CD14-positive monocyte (primary cell): ENCODE measurements at regions not wholly inside any gene's neighbourhood (a gene's known extent, or its start where the extent isn't known, plus 50 kb on each side); places are given as distances from the start of the nearest gene placed in this dataset.
"Not testable (repeated sequence)": the region's sequence is repeated elsewhere in the genome, so short reads cannot be mapped to it uniquely, and the experiment has no call there.

Experiments used
- DNase-seq, 3 donors: peaks; one replicate each; pipeline ENCODE4 v3.0.0-alpha.2; 2011 to 2022
- H2AFZ ChIP-seq: 2 replicates; pipeline ENCODE4 v1.6.0; 2012; ENCODE audit warnings: mild to moderate bottlenecking, low read depth, low read length, inconsistent platforms; ENCODE audit not compliant: insufficient read depth, poor library complexity, severe bottlenecking
- H3K27ac ChIP-seq, 2 donors: 1 replicate in 1 of 2; 2 replicates in 1 of 2; pipeline ENCODE4 v1.5.1; 2012 to 2013; ENCODE audit warnings: low read length in 2 of 2, control low read depth in 1 of 2, inconsistent platforms in 1 of 2, low read depth in 1 of 2, mild to moderate bottlenecking in 1 of 2
- H3K27me3 ChIP-seq, 2 donors: one replicate each; pipeline versions ENCODE4 v1.6.0 to v1.6.1; 2011 to 2013; ENCODE audit warnings: low read length in 2 of 2; ENCODE audit not compliant: control insufficient read depth in 2 of 2, insufficient read depth in 2 of 2
- H3K36me3 ChIP-seq, 2 donors: replicated peaks in 1 of 2; 1 replicate in 1 of 2; 2 replicates in 1 of 2; pipeline versions ENCODE4 v1.5.1 to v1.6.1; 2012 to 2013; ENCODE audit warnings: low read length in 2 of 2, control low read depth in 1 of 2, inconsistent platforms in 1 of 2, mild to moderate bottlenecking in 1 of 2; ENCODE audit not compliant: insufficient read depth in 2 of 2, control insufficient read depth in 1 of 2
- H3K4me1 ChIP-seq, 2 donors: 1 replicate in 1 of 2; 2 replicates in 1 of 2; pipeline versions ENCODE4 v1.5.1 to v1.6.1; 2012 to 2013; ENCODE audit warnings: low read length in 2 of 2, control low read depth in 1 of 2, inconsistent platforms in 1 of 2, mild to moderate bottlenecking in 1 of 2, moderate library complexity in 1 of 2; ENCODE audit not compliant: insufficient read depth in 2 of 2, control insufficient read depth in 1 of 2
- H3K4me2 ChIP-seq: replicated peaks from 2 replicates; pipeline ENCODE3; 2012; ENCODE audit warnings: low read length, moderate library complexity, mild to moderate bottlenecking; ENCODE audit not compliant: poor library complexity, severe bottlenecking; ENCODE audit errors: extremely low read depth
- H3K4me3 ChIP-seq, 3 experiments: fragments of 200-600 bp in 1 of 3; sonication (generic) in 1 of 3; replicated peaks in 1 of 3; 1 replicate in 2 of 3; 2 replicates in 1 of 3; pipeline ENCODE4 v1.5.1; 2011 to 2013; ENCODE audit warnings: low read length in 3 of 3, mild to moderate bottlenecking in 3 of 3, control low read depth in 2 of 3, low read depth in 2 of 3, inconsistent platforms in 1 of 3, moderate library complexity in 1 of 3
- H3K79me2 ChIP-seq: 2 replicates; pipeline ENCODE4 v1.6.0; 2012; ENCODE audit warnings: mild to moderate bottlenecking, control low read depth, inconsistent platforms, low read length, moderate library complexity; ENCODE audit not compliant: insufficient read depth
- H3K9ac ChIP-seq: 2 replicates; pipeline ENCODE4 v1.6.0; 2017; ENCODE audit warnings: low read length, mild to moderate bottlenecking; ENCODE audit not compliant: insufficient read depth, poor library complexity, severe bottlenecking
- H3K9me3 ChIP-seq, 2 donors: replicated peaks in 1 of 2; 1 replicate in 1 of 2; 2 replicates in 1 of 2; pipeline versions ENCODE4 v1.5.1 to v1.6.1; 2012 to 2013; ENCODE audit warnings: low read length in 2 of 2, control low read depth in 1 of 2; ENCODE audit not compliant: control insufficient read depth in 1 of 2, insufficient read depth in 1 of 2
- H4K20me1 ChIP-seq: 2 replicates; pipeline ENCODE4 v1.6.0; 2012; ENCODE audit warnings: mild to moderate bottlenecking, low read length, control low read depth, moderate library complexity; ENCODE audit not compliant: insufficient read depth
- H3K27ac Mint-ChIP-seq, 7 donors: one replicate each; pipeline ENCODE4 v1.8.0; 2020; ENCODE audit warnings: mild to moderate bottlenecking in 7 of 7, mixed read lengths in 7 of 7, moderate library complexity in 6 of 7, inconsistent platforms in 2 of 7
- H3K27me3 Mint-ChIP-seq, 3 donors: one replicate each; pipeline ENCODE4 v1.8.0; 2021 to 2022; ENCODE audit warnings: low read depth in 3 of 3, mild to moderate bottlenecking in 3 of 3, mixed read lengths in 3 of 3, moderate library complexity in 3 of 3, inconsistent platforms in 1 of 3
- H3K36me3 Mint-ChIP-seq, 2 donors: one replicate each; pipeline ENCODE4 v1.8.0; 2020; ENCODE audit warnings: mixed read lengths in 2 of 2, inconsistent platforms in 1 of 2, mild to moderate bottlenecking in 1 of 2
- H3K4me1 Mint-ChIP-seq: one replicate; pipeline ENCODE4 v1.8.0; 2020; ENCODE audit warnings: mild to moderate bottlenecking, mixed read lengths
- H3K4me3 Mint-ChIP-seq, 2 donors: one replicate each; pipeline ENCODE4 v1.8.0; 2020; ENCODE audit warnings: mild to moderate bottlenecking in 2 of 2, mixed read lengths in 2 of 2, moderate library complexity in 1 of 2
- H3K9me3 Mint-ChIP-seq, 7 donors: one replicate each; pipeline ENCODE4 v1.8.0; 2020 to 2022; ENCODE audit warnings: mixed read lengths in 7 of 7, mild to moderate bottlenecking in 6 of 7, moderate library complexity in 6 of 7, inconsistent platforms in 2 of 7
- WGBS: methylation state at CpG from one replicate; pipeline ENCODE4 v1.1.5; 2013; ENCODE audit warnings: missing lambda C conversion rate; ENCODE audit not compliant: insufficient coverage; 5-methylcytosine and 5-hydroxymethylcytosine counted together
- intact Hi-C, 2 donors: fragments of 100-400 bp; cut with micrococcal nuclease; formaldehyde crosslinking; loops; one replicate each; pipeline versions ENCODE4 v1.15.0 to v1.15.1; 2023
- TF ChIP-seq, protein P1 (sequence below): fragments of 200-600 bp; IDR thresholded peaks from one replicate; pipeline ENCODE4 v1.8.0; 2022; ENCODE audit warnings: antibody characterized with exemption, mild to moderate bottlenecking

DNA sequence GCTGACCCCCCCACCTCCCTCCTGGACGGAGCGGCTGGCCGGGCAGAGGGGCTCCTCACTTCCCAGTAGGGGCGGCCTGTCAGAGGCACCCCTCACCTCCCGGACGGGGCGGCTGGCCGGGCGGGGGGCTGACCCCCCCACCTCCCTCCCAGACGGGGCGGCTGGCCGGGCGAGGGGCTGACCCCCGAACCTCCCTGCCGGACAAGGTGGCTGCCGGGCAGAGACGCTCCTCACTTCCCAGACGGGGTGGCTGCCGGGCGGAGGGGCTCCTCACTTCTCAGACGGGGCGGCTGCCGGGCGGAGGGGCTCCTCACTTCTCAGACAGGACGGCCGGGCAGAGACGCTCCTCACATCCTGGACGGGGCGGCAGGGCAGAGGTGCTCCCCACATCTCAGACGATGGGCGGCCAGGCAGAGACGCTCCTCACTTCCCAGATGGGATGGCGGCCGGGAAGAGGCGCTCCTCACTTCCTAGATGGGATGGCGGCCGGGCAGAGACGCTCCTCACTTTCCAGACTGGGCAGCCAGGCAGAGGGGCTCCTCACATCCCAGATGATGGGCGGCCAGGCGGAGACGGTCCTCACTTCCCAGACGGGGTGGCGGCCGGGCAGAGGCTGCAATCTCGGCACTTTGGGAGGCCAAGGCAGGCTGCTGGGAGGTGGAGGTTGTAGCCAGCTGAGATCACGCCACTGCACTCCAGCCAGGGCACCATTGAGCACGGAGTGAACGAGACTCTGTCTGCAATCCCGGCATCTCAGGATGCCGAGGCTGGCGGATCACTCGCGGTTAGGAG, 66.2 kb upstream of the PAPPA2 start:
- H3K4me1 Mint-ChIP-seq, H3K4me3 Mint-ChIP-seq, H3K36me3 Mint-ChIP-seq, H3K4me2 ChIP-seq, H3K27me3 ChIP-seq, H3K9ac ChIP-seq, H3K27me3 Mint-ChIP-seq, H2AFZ ChIP-seq, H3K79me2 ChIP-seq, H3K36me3 ChIP-seq, intact Hi-C loops, H3K27ac Mint-ChIP-seq, H3K4me3 ChIP-seq, DNase-seq, H3K9me3 ChIP-seq, H3K27ac ChIP-seq, H4K20me1 ChIP-seq, H3K4me1 ChIP-seq: not testable (repeated sequence)
- peaks cover 4 to 18% (median 8%) of the 10 kb centered on the region in 7 donors for H3K9me3 Mint-ChIP-seq
- WGBS = 97% methylated on average over 11 of the region's 53 CpGs

DNA sequence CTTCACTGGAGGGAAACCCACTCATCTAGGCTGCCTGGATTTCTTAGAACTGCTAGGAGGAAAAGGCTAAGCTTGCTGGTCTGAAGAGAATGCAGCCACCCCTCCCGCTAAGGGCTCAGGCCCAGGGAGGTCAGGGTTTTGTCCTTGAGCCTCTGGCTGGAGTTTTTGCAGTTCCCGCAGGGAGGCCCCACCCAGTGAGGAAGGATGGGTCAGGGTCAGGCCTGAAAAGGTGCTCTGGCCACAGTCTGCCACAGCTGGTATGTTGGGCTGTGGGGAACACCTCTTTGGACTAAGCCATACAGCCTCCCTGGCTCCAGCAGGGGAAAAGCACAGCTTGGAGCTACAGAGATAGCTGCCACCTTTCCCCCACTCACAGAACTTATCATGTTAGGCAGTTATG, 71.4 kb upstream of the PAPPA2 start:
- peaks cover 0 to 5% (median 0%) of the 10 kb centered on the region in 3 donors for H3K27me3 Mint-ChIP-seq
- intact Hi-C loops = no loop called here
- no peaks in the 10 kb centered on the region for H3K4me1 Mint-ChIP-seq
- H3K4me3 Mint-ChIP-seq = no peak overlapping the region
- DNase-seq = no peak
- H3K9ac ChIP-seq = no peak overlapping the region
- no peaks in the 10 kb centered on the region for H3K79me2 ChIP-seq
- H3K36me3 ChIP-seq = no peaks in the 10 kb centered on the region
- no peak overlapping the region for H3K27ac ChIP-seq
- no peak overlapping the region for H3K4me2 ChIP-seq
- no peak overlapping the region for H3K27ac Mint-ChIP-seq
- 89% methylated on average over 2 of the region's 2 CpGs for WGBS
- no peak overlapping the region for H2AFZ ChIP-seq
- H3K4me1 ChIP-seq = no peaks in the 10 kb centered on the region
- peaks cover 3 to 15% (median 9%) of the 10 kb centered on the region in 7 donors for H3K9me3 Mint-ChIP-seq
- no peaks in the 10 kb centered on the region for H3K9me3 ChIP-seq
- TF ChIP-seq, protein P1, sequence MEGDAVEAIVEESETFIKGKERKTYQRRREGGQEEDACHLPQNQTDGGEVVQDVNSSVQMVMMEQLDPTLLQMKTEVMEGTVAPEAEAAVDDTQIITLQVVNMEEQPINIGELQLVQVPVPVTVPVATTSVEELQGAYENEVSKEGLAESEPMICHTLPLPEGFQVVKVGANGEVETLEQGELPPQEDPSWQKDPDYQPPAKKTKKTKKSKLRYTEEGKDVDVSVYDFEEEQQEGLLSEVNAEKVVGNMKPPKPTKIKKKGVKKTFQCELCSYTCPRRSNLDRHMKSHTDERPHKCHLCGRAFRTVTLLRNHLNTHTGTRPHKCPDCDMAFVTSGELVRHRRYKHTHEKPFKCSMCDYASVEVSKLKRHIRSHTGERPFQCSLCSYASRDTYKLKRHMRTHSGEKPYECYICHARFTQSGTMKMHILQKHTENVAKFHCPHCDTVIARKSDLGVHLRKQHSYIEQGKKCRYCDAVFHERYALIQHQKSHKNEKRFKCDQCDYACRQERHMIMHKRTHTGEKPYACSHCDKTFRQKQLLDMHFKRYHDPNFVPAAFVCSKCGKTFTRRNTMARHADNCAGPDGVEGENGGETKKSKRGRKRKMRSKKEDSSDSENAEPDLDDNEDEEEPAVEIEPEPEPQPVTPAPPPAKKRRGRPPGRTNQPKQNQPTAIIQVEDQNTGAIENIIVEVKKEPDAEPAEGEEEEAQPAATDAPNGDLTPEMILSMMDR = no peak
- H3K4me3 ChIP-seq = no peak overlapping the region
- H3K27me3 ChIP-seq = no peaks in the 10 kb centered on the region
- H4K20me1 ChIP-seq = no peaks in the 10 kb centered on the region
- H3K36me3 Mint-ChIP-seq = no peaks in the 10 kb centered on the region
